IMR-90 (cell line): ENCODE measurements at regions not wholly inside any gene's neighbourhood (a gene's known extent, or its start where the extent isn't known, plus 50 kb on each side); places are given as distances from the start of the nearest gene placed in this dataset.

Source experiments
- ATAC-seq: fragments of 200-7000 bp; cut with Tn5 transposase; 2 replicates; pipeline ENCODE4 v1.9.1; 2020; ENCODE audit warnings: low read depth, mild to moderate bottlenecking, moderate library complexity
- BruUV-seq: library from RNA; stranded (reverse); fragments of 400-500 nt; replicated peaks from 2 replicates; lab custom pipeline; 2021; lab: Mats Ljungman, UMichigan
- CTCF ChIA-PET: fragments of 300-600 bp; formaldehyde crosslinking; extraction: SDS; loops from one replicate; lab custom pipeline; 2021; ENCODE audit warnings: antibody characterized with exemption; lab: Yijun Ruan, JAX
- POLR2A ChIA-PET: fragments of 300-600 bp; sonication (Branson Sonifier 250); formaldehyde crosslinking; loops from one replicate; lab custom pipeline; 2022; ENCODE audit warnings: antibody characterized with exemption; ENCODE audit not compliant: unreplicated experiment; lab: Charles Lee
- DNase-seq: peaks from one replicate; pipeline ENCODE4 v3.0.0; 2013
- H2AFZ ChIP-seq: replicated peaks from 2 replicates; pipeline ENCODE3; 2013; ENCODE audit warnings: low read length, mild to moderate bottlenecking; ENCODE audit not compliant: poor library complexity
- H2AK5ac ChIP-seq: 2 replicates; pipeline ENCODE4 v1.6.1; 2013; ENCODE audit warnings: low read depth, low read length, inconsistent platforms
- H2AK9ac ChIP-seq: replicated peaks from 2 replicates; pipeline ENCODE3; 2013; ENCODE audit warnings: mild to moderate bottlenecking, low read depth, low read length, moderate library complexity; ENCODE audit not compliant: poor library complexity
- H2BK120ac ChIP-seq: 2 replicates; pipeline ENCODE4 v1.6.1; 2013; ENCODE audit warnings: low read depth, low read length, inconsistent platforms
- H2BK15ac ChIP-seq: 3 replicates; pipeline ENCODE4 v1.6.1; 2013; ENCODE audit warnings: low read depth, low read length, inconsistent platforms
- H2BK20ac ChIP-seq: 2 replicates; pipeline ENCODE4 v1.6.1; 2013; ENCODE audit warnings: low read depth, mild to moderate bottlenecking, inconsistent platforms, low read length, moderate library complexity
- H2BK5ac ChIP-seq: 2 replicates; pipeline ENCODE4 v1.6.1; 2013; ENCODE audit warnings: mild to moderate bottlenecking, low read depth, low read length, inconsistent platforms; ENCODE audit not compliant: poor library complexity, severe bottlenecking
- H3K14ac ChIP-seq: replicated peaks from 2 replicates; pipeline ENCODE4 v1.6.1; 2013; ENCODE audit warnings: low read depth, low read length, inconsistent platforms
- H3K18ac ChIP-seq: 2 replicates; pipeline ENCODE4 v1.6.1; 2013; ENCODE audit warnings: low read depth, low read length, control low read depth
- H3K23ac ChIP-seq: 2 replicates; pipeline ENCODE4 v1.6.1; 2013; ENCODE audit warnings: low read depth, low read length, inconsistent platforms
- H3K27ac ChIP-seq: 2 replicates; pipeline ENCODE4 v1.5.1; 2013; ENCODE audit warnings: mild to moderate bottlenecking, control low read depth, low read length; ENCODE audit not compliant: insufficient read depth
- H3K27me3 ChIP-seq: 2 replicates; pipeline ENCODE4 v1.6.1; 2013; ENCODE audit warnings: low read length; ENCODE audit not compliant: control insufficient read depth, insufficient read depth
- H3K36me3 ChIP-seq: 2 replicates; pipeline ENCODE4 v1.6.1; 2013; ENCODE audit warnings: low read length, mixed read lengths; ENCODE audit not compliant: control insufficient read depth, insufficient read depth
- H3K4ac ChIP-seq: 2 replicates; pipeline ENCODE4 v1.6.1; 2013; ENCODE audit warnings: low read depth, low read length, inconsistent platforms
- H3K4me1 ChIP-seq: 2 replicates; pipeline ENCODE4 v1.6.1; 2013; ENCODE audit warnings: low read length, mixed read lengths; ENCODE audit not compliant: control insufficient read depth, insufficient read depth
- H3K4me2 ChIP-seq: 2 replicates; pipeline ENCODE4 v1.6.1; 2013; ENCODE audit warnings: low read depth, mild to moderate bottlenecking, control low read depth, low read length, moderate library complexity
- H3K4me3 ChIP-seq: 2 replicates; pipeline ENCODE4 v1.5.1; 2013; ENCODE audit warnings: low read depth, mild to moderate bottlenecking, control low read depth, low read length, moderate library complexity; ENCODE audit not compliant: insufficient read depth
- H3K56ac ChIP-seq: 2 replicates; pipeline ENCODE4 v1.6.1; 2013; ENCODE audit warnings: low read length, inconsistent platforms; ENCODE audit not compliant: insufficient read depth; ENCODE audit errors: extremely low read depth
- H3K79me1 ChIP-seq, 2 experiments: 2 replicates each; pipeline ENCODE4 v1.6.1; 2013; ENCODE audit warnings: low read length in 2 of 2, inconsistent platforms in 1 of 2, low read depth in 1 of 2
- H3K9ac ChIP-seq: 2 replicates; pipeline ENCODE4 v1.6.1; 2013; ENCODE audit warnings: low read depth, low read length, control low read depth
- H3K9me1 ChIP-seq: 2 replicates; pipeline ENCODE4 v1.6.1; 2013; ENCODE audit warnings: low read length, inconsistent platforms; ENCODE audit not compliant: insufficient read depth
- H3K9me3 ChIP-seq: 2 replicates; pipeline ENCODE4 v1.6.1; 2013; ENCODE audit warnings: low read length; ENCODE audit not compliant: control insufficient read depth, insufficient read depth
- H4K20me1 ChIP-seq: 2 replicates; pipeline ENCODE4 v1.6.1; 2013; ENCODE audit warnings: low read length, inconsistent platforms; ENCODE audit not compliant: insufficient read depth
- H4K5ac ChIP-seq: 2 replicates; pipeline ENCODE4 v1.6.1; 2013; ENCODE audit warnings: mild to moderate bottlenecking, low read depth, low read length, control low read depth
- H4K8ac ChIP-seq, 2 experiments: 2 replicates each; pipeline ENCODE4 v1.6.1; 2013; ENCODE audit warnings: low read depth in 2 of 2, low read length in 2 of 2, control low read depth in 1 of 2, inconsistent platforms in 1 of 2
- H4K91ac ChIP-seq: 2 replicates; pipeline ENCODE4 v1.6.1; 2013; ENCODE audit warnings: low read depth, low read length, inconsistent platforms; ENCODE audit not compliant: insufficient read depth
- CEBPB ChIP-seq: IDR thresholded peaks from 2 replicates; pipeline ENCODE4 v1.6.1; 2012; ENCODE audit warnings: low read depth, low read length, improper control_type of control experiment
- MAFK ChIP-seq: IDR thresholded peaks from 2 replicates; pipeline ENCODE4 v1.6.1; 2012; ENCODE audit warnings: low read depth, low read length, improper control_type of control experiment
- MXI1 ChIP-seq: IDR thresholded peaks from 2 replicates; pipeline ENCODE4 v1.6.1; 2012; ENCODE audit warnings: low read depth, mild to moderate bottlenecking, low read length, moderate library complexity, borderline replicate concordance
- SMC3 ChIP-seq: fragments of 150-350 bp; IDR thresholded peaks from 2 replicates; pipeline ENCODE4 v1.6.1; 2016; ENCODE audit warnings: low read depth, mild to moderate bottlenecking, antibody characterized with exemption, low read length, moderate library complexity
- WGBS, 2 experiments: methylation state at CpG; one replicate each; pipeline versions ENCODE4 v1.1.5 to v1.1.7; 2013; ENCODE audit warnings: missing lambda C conversion rate in 2 of 2; ENCODE audit not compliant: insufficient read length in 1 of 2; ENCODE audit errors: extremely low coverage in 2 of 2; 5-methylcytosine and 5-hydroxymethylcytosine counted together
- dilution Hi-C: fragments of 300-500 bp; cut with HindIII; formaldehyde crosslinking; loops from one replicate; pipeline ENCODE4 v1.14.3; 2018; ENCODE audit warnings: low sequenced_read_pairs; ENCODE audit not compliant: unreplicated experiment
- in situ Hi-C: fragments of 300-500 bp; cut with MboI; formaldehyde crosslinking; loops from 3 replicates; pipeline ENCODE4 v1.14.3; 2019; ENCODE audit warnings: low sequenced_read_pairs, inconsistent platforms, mixed read lengths
- intact Hi-C: fragments of 100-400 bp; cut with micrococcal nuclease; formaldehyde crosslinking; loops from 2 replicates; pipeline ENCODE4 v1.10.0; 2022

DNA sequence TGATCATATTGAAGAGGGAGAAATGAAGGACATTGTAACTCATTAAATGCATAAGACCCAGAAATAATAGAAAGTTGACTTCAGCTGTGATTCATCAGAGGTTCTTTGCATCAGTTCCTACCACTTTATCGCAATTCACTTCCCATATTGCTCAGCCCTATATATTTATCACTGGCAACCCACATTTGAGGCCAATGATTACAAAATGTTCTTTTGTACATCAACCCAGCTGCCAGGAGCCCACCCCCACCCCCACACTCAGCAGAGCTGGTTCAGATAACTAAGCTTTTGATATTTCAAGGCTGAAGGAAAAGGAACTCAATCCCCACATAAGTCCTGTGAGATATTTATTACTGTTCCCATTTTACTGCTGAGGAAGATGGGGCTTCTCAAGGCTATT lies 51.2 kb upstream of the TMPO start:
- Histone ChIP-seq H3K14ac (no peak overlapping the region), H3K36me3 (no peaks in the 10 kb centered on the region), H2BK5ac (no peak overlapping the region), H3K27me3 (peaks cover 2% of the 10 kb centered on the region), H4K20me1 (no peaks in the 10 kb centered on the region), H2AK5ac (no peak overlapping the region), H3K18ac (no peak overlapping the region), H3K27ac (no peak overlapping the region), H2BK15ac (no peak overlapping the region), H3K79me1 (no peaks in the 10 kb centered on the region), H3K9me3 (0 out of 2 replicates have a peak, but pooled peaks cover 1% of the 10 kb centered on the region), H3K4ac (no peak overlapping the region), H4K91ac (no peak overlapping the region), H2AK9ac (no peak overlapping the region), H3K4me2 (peak overlapping the region; percentile 45; the same call in 1 of the 2 replicates), H3K9ac (no peak overlapping the region), H2AFZ (no peak overlapping the region), H3K4me3 (no peak overlapping the region), H2BK20ac (no peak overlapping the region), H3K23ac (no peak overlapping the region), H2BK120ac (no peak overlapping the region), H3K9me1 (no peaks in the 10 kb centered on the region), H4K5ac (no peak overlapping the region), H3K56ac (no peak overlapping the region), H4K8ac (no peak overlapping the region), H3K4me1 (peaks cover 2% of the 10 kb centered on the region; the same call in 1 of the 2 replicates)
- ChIA-PET CTCF (no interaction called here), POLR2A (no interaction called here)
- in situ Hi-C loops (no loop called here), intact Hi-C loops (no loop called here), dilution Hi-C loops (no loop called here)
- no peak for ATAC-seq
- 20% methylated on average over 1 of the region's 1 CpG; no CpG with 5 or more reads in 1 of the 2 experiments for WGBS, 2 experiments
- BruUV-seq = no TSS peak
- DNase-seq = peak; percentile 31
- no peak for TF ChIP-seq MXI1
- peak; percentile 73 for TF ChIP-seq CEBPB
- TF ChIP-seq MAFK = no peak
- no peak for TF ChIP-seq SMC3
